ENCODE measurements at regions not wholly inside any gene's neighbourhood (a gene's known extent, or its start where the extent isn't known, plus 50 kb on each side); places are given as distances from the start of the nearest gene placed in this dataset.

DNA sequence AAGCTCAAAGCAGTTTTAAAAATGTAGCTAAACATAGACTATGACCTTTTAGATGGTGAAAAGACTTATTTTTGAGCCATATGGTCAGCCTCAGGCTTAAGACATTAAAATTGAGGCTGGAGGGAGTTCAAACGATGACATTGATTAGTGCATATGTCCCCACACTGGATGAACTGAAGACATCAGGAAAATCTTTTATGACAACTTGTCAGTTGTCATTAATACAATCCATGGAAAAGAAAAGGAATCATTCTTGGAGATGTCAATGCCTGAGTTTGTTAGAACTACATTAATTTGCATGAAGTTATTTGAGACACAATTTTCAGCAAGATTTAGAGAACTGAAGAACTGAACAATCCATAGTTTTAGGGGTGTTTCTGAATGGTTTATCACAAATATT, 349.9 kb downstream of the COL11A1 start:
- H4K91ac ChIP-seq (ENCODE audit: insufficient read length, low read depth, low read length) = no peak overlapping the region
- no peak overlapping the region for H3K14ac ChIP-seq (ENCODE audit: insufficient read depth, low read length)
- H3K27me3 ChIP-seq (ENCODE audit: insufficient read depth, low read length) = no peaks in the 10 kb centered on the region
- no peaks in the 10 kb centered on the region for H4K20me1 ChIP-seq (ENCODE audit: control insufficient read depth, insufficient read depth, insufficient read length)
- H2AK5ac ChIP-seq (ENCODE audit: insufficient read length, low read length) = no peak overlapping the region
- no peak overlapping the region for H2BK20ac ChIP-seq (ENCODE audit: low read depth, low read length, poor library complexity, severe bottlenecking)
- H3K36me3 Mint-ChIP-seq (ENCODE audit: insufficient read depth in 1 of 3, low read depth in 3 of 3) = no peaks in the 10 kb centered on the region
- H3T11ph ChIP-seq (ENCODE audit: low read length) = no peak overlapping the region
- H3K27me3 Mint-ChIP-seq (ENCODE audit: low read depth) = no peaks in the 10 kb centered on the region
- no peaks in the 10 kb centered on the region for H3K23me2 ChIP-seq (ENCODE audit: insufficient read length, low read depth, low read length, poor library complexity, severe bottlenecking)
- no peak overlapping the region for H3K56ac ChIP-seq (ENCODE audit: insufficient read length, low read depth, low read length)
- no CpG with 5 or more reads among the region's 1 CpG for WGBS (ENCODE audit: extremely low coverage, insufficient read length, low lambda C conversion rate)
- H3K4me2 ChIP-seq (ENCODE audit: insufficient read depth, insufficient read length, low read length) = no peak overlapping the region
- H2AFZ ChIP-seq (ENCODE audit: low read length) = no peak overlapping the region
- no peak overlapping the region for H4K8ac ChIP-seq (replicated peaks; ENCODE audit: insufficient read length, low read depth, low read length)
- H3K4me3 Mint-ChIP-seq = no peak overlapping the region
- no peak overlapping the region for H3K9ac ChIP-seq (ENCODE audit: extremely low read depth, insufficient read length, low read length)
- H4K5ac ChIP-seq (ENCODE audit: insufficient read length, low read depth, low read length) = no peak overlapping the region
- no peak overlapping the region for H3K18ac ChIP-seq (ENCODE audit: insufficient read length, low read depth, low read length)
- H3K79me1 ChIP-seq (ENCODE audit: insufficient read depth, low read depth, low read length, poor library complexity, severe bottlenecking) = no peaks in the 10 kb centered on the region
- H2BK12ac ChIP-seq (ENCODE audit: insufficient read length, low read depth, low read length) = no peak overlapping the region
- H2BK5ac ChIP-seq (ENCODE audit: insufficient read length, low read length) = no peak overlapping the region
- no peaks in the 10 kb centered on the region for H3K79me2 ChIP-seq (ENCODE audit: insufficient read depth, low read length)
- no peak overlapping the region for H2BK15ac ChIP-seq (ENCODE audit: low read depth, low read length)
- H3K27ac ChIP-seq (ENCODE audit: insufficient read length, low read depth, low read length) = no peak overlapping the region
- DNase-seq = no peak
- H3K9me3 Mint-ChIP-seq = no peaks in the 10 kb centered on the region
- no peaks in the 10 kb centered on the region for H3K9me3 ChIP-seq (ENCODE audit: control insufficient read depth, low read depth, low read length)
- H3K23ac ChIP-seq (ENCODE audit: insufficient read length, low read depth, low read length) = no peak overlapping the region
- no peak overlapping the region for H3K27ac Mint-ChIP-seq
- no peak overlapping the region for H3K4ac ChIP-seq (ENCODE audit: low read depth, low read length)
- H3K4me1 ChIP-seq (ENCODE audit: insufficient read depth, low read length) = no peaks in the 10 kb centered on the region
- H2BK120ac ChIP-seq (ENCODE audit: low read depth, low read length, poor library complexity, severe bottlenecking) = no peak overlapping the region
- TF ChIP-seq, protein P1, sequence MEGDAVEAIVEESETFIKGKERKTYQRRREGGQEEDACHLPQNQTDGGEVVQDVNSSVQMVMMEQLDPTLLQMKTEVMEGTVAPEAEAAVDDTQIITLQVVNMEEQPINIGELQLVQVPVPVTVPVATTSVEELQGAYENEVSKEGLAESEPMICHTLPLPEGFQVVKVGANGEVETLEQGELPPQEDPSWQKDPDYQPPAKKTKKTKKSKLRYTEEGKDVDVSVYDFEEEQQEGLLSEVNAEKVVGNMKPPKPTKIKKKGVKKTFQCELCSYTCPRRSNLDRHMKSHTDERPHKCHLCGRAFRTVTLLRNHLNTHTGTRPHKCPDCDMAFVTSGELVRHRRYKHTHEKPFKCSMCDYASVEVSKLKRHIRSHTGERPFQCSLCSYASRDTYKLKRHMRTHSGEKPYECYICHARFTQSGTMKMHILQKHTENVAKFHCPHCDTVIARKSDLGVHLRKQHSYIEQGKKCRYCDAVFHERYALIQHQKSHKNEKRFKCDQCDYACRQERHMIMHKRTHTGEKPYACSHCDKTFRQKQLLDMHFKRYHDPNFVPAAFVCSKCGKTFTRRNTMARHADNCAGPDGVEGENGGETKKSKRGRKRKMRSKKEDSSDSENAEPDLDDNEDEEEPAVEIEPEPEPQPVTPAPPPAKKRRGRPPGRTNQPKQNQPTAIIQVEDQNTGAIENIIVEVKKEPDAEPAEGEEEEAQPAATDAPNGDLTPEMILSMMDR (conservative IDR thresholded peaks at IDR 0.05) = no peak
- H3K4me1 Mint-ChIP-seq = no peaks in the 10 kb centered on the region
